H1 (cell line): ENCODE measurements at regions not wholly inside any gene's neighbourhood (a gene's known extent, or its start where the extent isn't known, plus 50 kb on each side); places are given as distances from the start of the nearest gene placed in this dataset.
A peak's percentile ranks its signal among the peaks of the same experiment; 100 is the strongest.

Source experiments
- CTCF ChIA-PET: fragments of 300-600 bp; sonication (Branson Sonifier 250); formaldehyde crosslinking; loops from one replicate; lab custom pipeline; 2021; ENCODE audit not compliant: partially characterized antibody; lab: Charles Lee
- POLR2A ChIA-PET: fragments of 300-600 bp; sonication (Branson Sonifier 250); formaldehyde crosslinking; loops from one replicate; lab custom pipeline; 2021; ENCODE audit warnings: inconsistent platforms; ENCODE audit not compliant: partially characterized antibody; lab: Charles Lee
- DNase-seq, 2 experiments: peaks; one replicate each; pipeline versions ENCODE4 v3.0.0 to v3.0.0-alpha.2; 2010 to 2022; ENCODE audit warnings: low spot score in 2 of 2, low read depth in 1 of 2, mixed read lengths in 1 of 2
- FAIRE-seq: peaks from 2 replicates; lab custom pipeline; 2011; peaks lifted over from hg19 to GRCh38; lab: Jason Lieb, UNC
- H2AFZ ChIP-seq: 2 replicates; pipeline ENCODE4 v1.8.1; 2012; ENCODE audit warnings: low read length, inconsistent platforms
- H2AK5ac ChIP-seq: 2 replicates; pipeline ENCODE4 v1.6.1; 2013; ENCODE audit warnings: low read depth, low read length
- H2BK120ac ChIP-seq: replicated peaks from 2 replicates; pipeline ENCODE3; 2013; ENCODE audit warnings: low read depth, low read length, inconsistent platforms
- H2BK12ac ChIP-seq: 2 replicates; pipeline ENCODE4 v1.6.1; 2013; ENCODE audit warnings: low read depth, low read length
- H2BK15ac ChIP-seq: 2 replicates; pipeline ENCODE4 v1.6.1; 2013; ENCODE audit warnings: low read length
- H2BK20ac ChIP-seq: 2 replicates; pipeline ENCODE4 v1.6.1; 2013; ENCODE audit warnings: low read length
- H2BK5ac ChIP-seq: 2 replicates; pipeline ENCODE4 v1.6.1; 2013; ENCODE audit warnings: low read depth, low read length
- H3K14ac ChIP-seq: 2 replicates; pipeline ENCODE4 v1.6.1; 2013; ENCODE audit warnings: inconsistent platforms; ENCODE audit not compliant: insufficient read length
- H3K18ac ChIP-seq: 2 replicates; pipeline ENCODE4 v1.6.1; 2013; ENCODE audit warnings: low read length; ENCODE audit errors: extremely low read depth
- H3K23ac ChIP-seq: 2 replicates; pipeline ENCODE4 v1.6.1; 2013; ENCODE audit warnings: inconsistent platforms; ENCODE audit not compliant: insufficient read length
- H3K23me2 ChIP-seq: 2 replicates; pipeline ENCODE4 v1.6.1; 2013; ENCODE audit warnings: low read depth, low read length
- H3K27ac ChIP-seq: 2 replicates; pipeline ENCODE4 v1.6.1; 2011; ENCODE audit warnings: low read depth, low read length, inconsistent platforms
- H3K27me3 ChIP-seq, 4 experiments: replicated peaks in 1 of 4; 1 replicate in 1 of 4; 2 replicates in 3 of 4; pipeline versions ENCODE4 v1.6.1 to v1.8.1; 2011 to 2013; ENCODE audit warnings: low read length in 3 of 4, mild to moderate bottlenecking in 3 of 4, inconsistent platforms in 2 of 4, mixed read lengths in 2 of 4, moderate library complexity in 1 of 4; ENCODE audit not compliant: control insufficient read depth in 3 of 4, insufficient read depth in 3 of 4; ENCODE audit errors: extremely low read depth in 1 of 4
- H3K36me3 ChIP-seq, 4 experiments: 2 replicates each; pipeline versions ENCODE4 v1.6.1 to v1.8.1; 2011 to 2013; ENCODE audit warnings: mild to moderate bottlenecking in 4 of 4, low read length in 3 of 4, moderate library complexity in 2 of 4, control low read depth in 1 of 4, inconsistent platforms in 1 of 4; ENCODE audit not compliant: insufficient read depth in 4 of 4, control insufficient read depth in 2 of 4
- H3K4ac ChIP-seq: replicated peaks from 2 replicates; pipeline ENCODE3; 2013; ENCODE audit warnings: low read length, low read depth, mixed read lengths, inconsistent platforms; ENCODE audit not compliant: insufficient read length
- H3K4me1 ChIP-seq, 4 experiments: replicated peaks in 1 of 4; 1 replicate in 1 of 4; 2 replicates in 3 of 4; pipeline versions ENCODE4 v1.6.1 to v1.8.1; 2011 to 2013; ENCODE audit warnings: low read length in 3 of 4, inconsistent platforms in 2 of 4, mixed read lengths in 1 of 4; ENCODE audit not compliant: insufficient read depth in 4 of 4, control insufficient read depth in 3 of 4
- H3K4me2 ChIP-seq, 2 experiments: 2 replicates each; pipeline versions ENCODE4 v1.6.1 to v1.8.1; 2011 to 2013; ENCODE audit warnings: low read depth in 2 of 2, low read length in 2 of 2, control low read depth in 1 of 2, inconsistent platforms in 1 of 2, mild to moderate bottlenecking in 1 of 2; ENCODE audit not compliant: insufficient read depth in 1 of 2
- H3K4me3 ChIP-seq, 4 experiments: fragments of 200-600, 300-600 bp in 1 of 4; sonication (generic), shearing (Covaris generic), sonication (Bioruptor Twin) in 1 of 4; 2 replicates each; pipeline versions ENCODE4 v1.5.1 to v1.8.1; 2011 to 2016; ENCODE audit warnings: low read length in 4 of 4, low read depth in 3 of 4, control low read depth in 2 of 4, inconsistent platforms in 2 of 4, mild to moderate bottlenecking in 2 of 4, mixed read lengths in 1 of 4, moderate library complexity in 1 of 4; ENCODE audit not compliant: insufficient read depth in 2 of 4; ENCODE audit errors: extremely low read depth in 1 of 4
- H3K56ac ChIP-seq: replicated peaks from 2 replicates; pipeline ENCODE3; 2013; ENCODE audit warnings: low read depth, mild to moderate bottlenecking, mixed read lengths, low read length, inconsistent platforms; ENCODE audit not compliant: insufficient read length
- H3K79me1 ChIP-seq: 2 replicates; pipeline ENCODE4 v1.6.1; 2013; ENCODE audit warnings: low read depth, low read length, control low read depth
- H3K79me2 ChIP-seq, 2 experiments: 2 replicates each; pipeline versions ENCODE4 v1.6.1 to v1.8.1; 2012 to 2013; ENCODE audit warnings: low read length in 2 of 2, mild to moderate bottlenecking in 2 of 2, inconsistent platforms in 1 of 2; ENCODE audit not compliant: insufficient read depth in 2 of 2, control insufficient read depth in 1 of 2
- H3K9ac ChIP-seq, 4 experiments: replicated peaks in 1 of 4; 1 replicate in 1 of 4; 2 replicates in 3 of 4; pipeline versions ENCODE4 v1.6.1 to v1.8.1; 2011 to 2013; ENCODE audit warnings: low read depth in 3 of 4, low read length in 3 of 4, control low read depth in 2 of 4, mild to moderate bottlenecking in 2 of 4, moderate library complexity in 2 of 4, inconsistent platforms in 1 of 4; ENCODE audit errors: extremely low read depth in 1 of 4
- H3K9me3 ChIP-seq, 2 experiments: 2 replicates each; pipeline versions ENCODE4 v1.6.1 to v1.8.1; 2012 to 2013; ENCODE audit warnings: mild to moderate bottlenecking in 2 of 2, moderate library complexity in 2 of 2, control low read depth in 1 of 2, inconsistent platforms in 1 of 2, low read depth in 1 of 2, low read length in 1 of 2, mixed read lengths in 1 of 2; ENCODE audit not compliant: insufficient read depth in 2 of 2
- H4K20me1 ChIP-seq, 2 experiments: replicated peaks in 1 of 2; 2 replicates each; pipeline versions ENCODE3 to v1.8.1; 2011 to 2013; ENCODE audit warnings: inconsistent platforms in 2 of 2, low read length in 2 of 2, mild to moderate bottlenecking in 1 of 2; ENCODE audit not compliant: insufficient read depth in 2 of 2, control insufficient read depth in 1 of 2
- H4K5ac ChIP-seq: 2 replicates; pipeline ENCODE4 v1.6.1; 2013; ENCODE audit warnings: low read length, low read depth, mixed read lengths, inconsistent platforms; ENCODE audit not compliant: insufficient read length
- H4K8ac ChIP-seq: 2 replicates; pipeline ENCODE4 v1.8.0; 2013; ENCODE audit warnings: mild to moderate bottlenecking, moderate library complexity, low read length, inconsistent platforms; ENCODE audit not compliant: insufficient read depth; ENCODE audit errors: extremely low read depth
- H4K91ac ChIP-seq: replicated peaks from 2 replicates; pipeline ENCODE3; 2013; ENCODE audit warnings: low read length, mixed read lengths, inconsistent platforms; ENCODE audit not compliant: insufficient read length
- WGBS, 2 experiments: shearing (Covaris generic) in 1 of 2; methylation state at CpG; one replicate each; pipeline versions ENCODE4 v1.1.6 to v1.1.7; 2013 to 2015; ENCODE audit warnings: low lambda C conversion rate in 2 of 2, mixed read lengths in 2 of 2, inconsistent platforms in 1 of 2, low coverage in 1 of 2, missing lambda C conversion rate in 1 of 2; ENCODE audit not compliant: insufficient replicate concordance in 2 of 2, insufficient coverage in 1 of 2, insufficient read length in 1 of 2; ENCODE audit errors: extremely low coverage in 1 of 2, missing lambda C conversion rate in 1 of 2; 5-methylcytosine and 5-hydroxymethylcytosine counted together

DNA sequence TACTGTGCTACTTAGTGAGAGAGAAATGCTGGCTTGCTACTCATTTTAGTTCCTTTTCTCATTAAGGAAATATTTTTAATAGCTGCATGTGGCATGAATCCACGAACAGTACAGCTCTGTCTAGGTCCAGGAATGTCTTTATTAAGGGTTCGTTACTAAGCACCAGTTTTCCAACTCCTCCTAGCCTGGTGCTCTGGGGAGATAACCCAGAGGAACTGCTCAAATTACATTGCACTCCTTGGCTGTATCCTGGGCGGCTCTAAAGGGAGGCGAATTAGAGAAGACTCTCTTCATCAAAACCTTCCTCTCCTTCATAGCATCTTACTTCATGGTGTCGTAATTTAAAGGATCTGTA is 101.3 kb downstream of the PPM1A start:
- Histone ChIP-seq H4K5ac (no peak overlapping the region), H3K4me1 (peaks cover 0 to 4% (median 3%) of the 10 kb centered on the region in 4 experiments; a peak in 6 of 7 replicates), H3K9ac (no peak overlapping the region), H2BK12ac (no peak overlapping the region), H3K56ac (no peak overlapping the region), H2BK15ac (no peak overlapping the region), H4K91ac (no peak overlapping the region), H3K9me3 (no peaks in the 10 kb centered on the region), H3K79me2 (no peaks in the 10 kb centered on the region), H4K8ac (no peak overlapping the region), H3K4me2 (peak overlapping the region in 1 of 2 experiments; percentile 47; a peak in 2 of 4 replicates), H2BK20ac (no peak overlapping the region), H3K18ac (no peak overlapping the region), H3K79me1 (no peaks in the 10 kb centered on the region), H3K14ac (no peak overlapping the region), H3K4ac (no peak overlapping the region), H2BK120ac (no peak overlapping the region), H2AK5ac (no peak overlapping the region), H3K4me3 (peak overlapping the region in 1 of 4 experiments; percentile 7; a peak in 1 of 8 replicates), H2BK5ac (no peak overlapping the region), H2AFZ (peak overlapping the region; percentile 46; the same call in 1 of the 2 replicates), H3K36me3 (no peaks in the 10 kb centered on the region), H3K27me3 (no peaks in the 10 kb centered on the region; a peak in 1 of 7 replicates), H3K23ac (no peak overlapping the region), H3K27ac (no peak overlapping the region), H3K23me2 (no peaks in the 10 kb centered on the region), H4K20me1 (no peaks in the 10 kb centered on the region)
- CTCF ChIA-PET = interaction anchor here (0.7 to 3.6 kb wide), 43 partner anchors 9 to 268 kb away, joined by 3 to 23 read pairs (median 5); no protein-coding TSS in a partner anchor
- no peak for DNase-seq
- POLR2A ChIA-PET = interaction anchor here (1.4 kb wide), 1 partner anchor 159 kb away, joined by 3 read pairs; the partner anchor contains the start of gene SIX6
- FAIRE-seq = peak; percentile 84
- WGBS, 2 experiments = 38% methylated on average over 5 of the region's 5 CpGs; no CpG with 5 or more reads in 1 of the 2 experiments
